GM12875 (cell line): ENCODE measurements at regions not wholly inside any gene's neighbourhood (a gene's known extent, or its start where the extent isn't known, plus 50 kb on each side); places are given as distances from the start of the nearest gene placed in this dataset.

ENCODE experiments used
- H3K4me3 ChIP-seq: one replicate; pipeline ENCODE4 v1.5.1; 2011; ENCODE audit warnings: low read depth, low read length, control low read depth
- CTCF ChIP-seq: IDR thresholded peaks from 2 replicates; pipeline ENCODE4 v1.5.1; 2011; ENCODE audit warnings: low read depth, mild to moderate bottlenecking, control low read depth, inconsistent platforms, low read length, moderate library complexity, borderline replicate concordance; ENCODE audit not compliant: insufficient read depth

- no peak for TF ChIP-seq CTCF
- no peak overlapping the region for H3K4me3 ChIP-seq
Observed at GRCh38 chr14:29354486-29354885, 573.2 kb downstream of the PRKD1 start.

- no peak overlapping the region for H3K4me3 ChIP-seq
- TF ChIP-seq CTCF: no peak
Observed at GRCh38 chr14:29355331-29355730, 572.3 kb downstream of the PRKD1 start.

- no peak for TF ChIP-seq CTCF
- H3K4me3 ChIP-seq: no peak overlapping the region
Observed at GRCh38 chr14:29355846-29356245, 571.8 kb downstream of the PRKD1 start.

- no peak for TF ChIP-seq CTCF
- H3K4me3 ChIP-seq: no peak overlapping the region
Observed at GRCh38 chr14:29360656-29361055, 567.0 kb downstream of the PRKD1 start.

GRCh38 chr14:29370024-29370423, 557.6 kb downstream of the PRKD1 start:
- no peak overlapping the region for H3K4me3 ChIP-seq
- TF ChIP-seq CTCF: no peak

GRCh38 chr14:29376237-29376636, 551.4 kb downstream of the PRKD1 start:
- no peak for TF ChIP-seq CTCF
- H3K4me3 ChIP-seq: no peak overlapping the region

GRCh38 chr14:29380826-29381225, 546.8 kb downstream of the PRKD1 start:
- TF ChIP-seq CTCF: no peak

More at GRCh38 chr14:29380826-29381225, 546.8 kb downstream of the PRKD1 start:
- H3K4me3 ChIP-seq: no peak overlapping the region
